ENCODE measurements at regions not wholly inside any gene's neighbourhood (a gene's known extent, or its start where the extent isn't known, plus 50 kb on each side); places are given as distances from the start of the nearest gene placed in this dataset.

GRCh38 chr10:128560406-128560805 lies 434.2 kb upstream of the MKI67 start:
- no peak for DNase-seq (ENCODE audit: low read depth)

- no peak for DNase-seq (ENCODE audit: low read depth)
Measured at GRCh38 chr10:128560993-128561392, 434.8 kb upstream of the MKI67 start.

GRCh38 chr10:128563387-128563786 lies 437.2 kb upstream of the MKI67 start:
- DNase-seq (ENCODE audit: low read depth) = no peak

GRCh38 chr10:128563904-128564303 lies 437.7 kb upstream of the MKI67 start:
- no peak for DNase-seq (ENCODE audit: low read depth)

GRCh38 chr10:128566361-128566968 lies 440.2 kb upstream of the MKI67 start:
- no peak for DNase-seq (ENCODE audit: low read depth)

- DNase-seq (ENCODE audit: low read depth) = no peak
Measured at GRCh38 chr10:128567551-128567950, 441.3 kb upstream of the MKI67 start.

- DNase-seq (ENCODE audit: low read depth) = no peak
Measured at GRCh38 chr10:128568041-128568440, 441.8 kb upstream of the MKI67 start.

GRCh38 chr10:128568491-128568890 lies 442.3 kb upstream of the MKI67 start:
- no peak for DNase-seq (ENCODE audit: low read depth)

- no peak for DNase-seq (ENCODE audit: low read depth)
Measured at GRCh38 chr10:128568990-128569945, 443.0 kb upstream of the MKI67 start.

- DNase-seq (ENCODE audit: low read depth) = no peak
Measured at GRCh38 chr10:128570319-128570995, 444.2 kb upstream of the MKI67 start.

- DNase-seq (ENCODE audit: low read depth) = no peak
Measured at GRCh38 chr10:128571071-128571470, 444.8 kb upstream of the MKI67 start.

- DNase-seq (ENCODE audit: low read depth) = no peak
Measured at GRCh38 chr10:128571745-128572144, 445.5 kb upstream of the MKI67 start.

GRCh38 chr10:128572696-128573095 lies 446.5 kb upstream of the MKI67 start:
- no peak for DNase-seq (ENCODE audit: low read depth)

GRCh38 chr10:128573281-128573845 lies 447.1 kb upstream of the MKI67 start:
- no peak for DNase-seq (ENCODE audit: low read depth)

GRCh38 chr10:128573986-128574385 lies 447.8 kb upstream of the MKI67 start:
- no peak for DNase-seq (ENCODE audit: low read depth)

GRCh38 chr10:128574581-128575210 lies 448.5 kb upstream of the MKI67 start:
- DNase-seq (ENCODE audit: low read depth) = no peak

- DNase-seq (ENCODE audit: low read depth) = no peak
Measured at GRCh38 chr10:128575761-128576160, 449.5 kb upstream of the MKI67 start.

GRCh38 chr10:128576336-128576735 lies 450.1 kb upstream of the MKI67 start:
- no peak for DNase-seq (ENCODE audit: low read depth)

GRCh38 chr10:128576943-128577670 lies 450.9 kb upstream of the MKI67 start:
- DNase-seq (ENCODE audit: low read depth) = no peak

- DNase-seq (ENCODE audit: low read depth) = no peak
Measured at GRCh38 chr10:128577958-128578750, 451.9 kb upstream of the MKI67 start.

Data from HS-5 (cell line).